ENCODE measurements at regions not wholly inside any gene's neighbourhood (a gene's known extent, or its start where the extent isn't known, plus 50 kb on each side); places are given as distances from the start of the nearest gene placed in this dataset.

DNA sequence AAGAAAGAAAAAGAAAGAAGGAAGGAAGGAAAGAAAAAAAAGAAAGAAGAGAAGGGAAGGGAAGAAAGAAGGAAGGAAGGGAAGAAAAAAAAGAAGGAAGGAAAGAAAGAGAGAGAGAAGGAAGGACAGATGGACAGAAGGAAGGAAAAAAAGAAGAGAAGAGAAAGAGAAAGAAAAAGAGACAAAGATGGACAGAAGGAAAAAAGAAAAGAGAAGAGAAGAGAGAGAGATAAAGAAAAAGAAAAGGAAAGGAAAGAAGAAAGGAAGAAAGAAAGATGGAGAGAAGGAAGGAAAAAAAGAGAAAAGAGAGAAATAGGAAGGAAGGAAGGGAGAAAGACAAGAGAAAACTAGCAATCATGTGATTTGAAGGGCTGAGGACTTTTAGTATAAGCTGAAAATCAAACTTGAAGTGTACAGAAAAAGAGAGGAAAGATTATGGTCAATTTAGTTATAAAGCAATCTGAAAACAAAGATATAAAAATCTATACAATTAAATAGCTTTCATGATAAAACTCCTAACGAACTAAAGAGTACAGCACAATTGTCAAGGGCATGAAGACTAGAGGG lies 115.3 kb downstream of the LTN1 start:
- H3K4me3 ChIP-seq (ENCODE audit: low read depth, low read length), result no peak overlapping the region
- TF ChIP-seq, protein P1, sequence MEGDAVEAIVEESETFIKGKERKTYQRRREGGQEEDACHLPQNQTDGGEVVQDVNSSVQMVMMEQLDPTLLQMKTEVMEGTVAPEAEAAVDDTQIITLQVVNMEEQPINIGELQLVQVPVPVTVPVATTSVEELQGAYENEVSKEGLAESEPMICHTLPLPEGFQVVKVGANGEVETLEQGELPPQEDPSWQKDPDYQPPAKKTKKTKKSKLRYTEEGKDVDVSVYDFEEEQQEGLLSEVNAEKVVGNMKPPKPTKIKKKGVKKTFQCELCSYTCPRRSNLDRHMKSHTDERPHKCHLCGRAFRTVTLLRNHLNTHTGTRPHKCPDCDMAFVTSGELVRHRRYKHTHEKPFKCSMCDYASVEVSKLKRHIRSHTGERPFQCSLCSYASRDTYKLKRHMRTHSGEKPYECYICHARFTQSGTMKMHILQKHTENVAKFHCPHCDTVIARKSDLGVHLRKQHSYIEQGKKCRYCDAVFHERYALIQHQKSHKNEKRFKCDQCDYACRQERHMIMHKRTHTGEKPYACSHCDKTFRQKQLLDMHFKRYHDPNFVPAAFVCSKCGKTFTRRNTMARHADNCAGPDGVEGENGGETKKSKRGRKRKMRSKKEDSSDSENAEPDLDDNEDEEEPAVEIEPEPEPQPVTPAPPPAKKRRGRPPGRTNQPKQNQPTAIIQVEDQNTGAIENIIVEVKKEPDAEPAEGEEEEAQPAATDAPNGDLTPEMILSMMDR (IDR thresholded peaks at IDR 0.05; ENCODE audit: borderline replicate concordance, insufficient read depth, low read depth, low read length), result no peak

DNA sequence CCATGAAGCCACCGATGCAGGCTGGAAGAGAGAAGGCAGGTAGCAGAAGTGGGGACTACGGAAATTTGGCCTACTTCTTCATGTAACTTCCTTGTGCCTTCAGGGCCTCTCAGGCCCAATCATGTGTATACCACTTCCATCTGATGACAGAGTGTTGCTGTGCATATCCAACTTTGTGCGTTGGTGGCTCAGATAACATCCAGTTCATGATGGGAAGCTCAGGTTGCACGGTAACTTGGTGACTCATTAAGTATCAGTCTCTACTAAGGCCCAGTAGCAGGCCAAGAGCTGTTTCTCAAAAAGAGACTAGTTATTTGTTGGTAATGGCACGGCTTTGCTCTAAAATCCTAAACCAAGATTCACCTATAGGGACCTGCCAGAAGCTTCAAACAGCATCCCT lies 117.6 kb downstream of the LTN1 start:
- TF ChIP-seq, protein P1 (IDR thresholded peaks at IDR 0.05; ENCODE audit: borderline replicate concordance, insufficient read depth, low read depth, low read length), result no peak
- no peak overlapping the region for H3K4me3 ChIP-seq (ENCODE audit: low read depth, low read length)

DNA sequence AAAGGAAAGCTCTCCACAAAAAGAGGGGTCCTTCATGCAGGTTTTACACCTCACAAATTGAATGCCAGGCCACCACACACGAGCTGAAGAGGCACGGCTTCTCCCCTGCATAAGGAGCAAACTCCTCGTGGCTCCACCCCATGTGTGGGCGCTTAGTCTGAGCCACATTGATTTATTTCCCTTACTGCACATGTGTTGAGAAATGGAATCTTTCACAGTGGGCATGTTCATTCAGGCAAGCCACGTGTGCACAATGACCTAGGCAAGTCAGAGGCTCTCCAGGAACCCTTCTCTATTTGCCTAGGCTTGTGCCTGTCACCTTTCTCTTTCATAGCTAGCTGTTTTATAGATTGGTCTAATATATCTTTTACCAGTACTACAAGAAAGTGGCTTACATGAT lies 120.5 kb downstream of the LTN1 start:
- no peak overlapping the region for H3K4me3 ChIP-seq (ENCODE audit: low read depth, low read length)
- TF ChIP-seq, protein P1 (IDR thresholded peaks at IDR 0.05; ENCODE audit: borderline replicate concordance, insufficient read depth, low read depth, low read length), result no peak

DNA sequence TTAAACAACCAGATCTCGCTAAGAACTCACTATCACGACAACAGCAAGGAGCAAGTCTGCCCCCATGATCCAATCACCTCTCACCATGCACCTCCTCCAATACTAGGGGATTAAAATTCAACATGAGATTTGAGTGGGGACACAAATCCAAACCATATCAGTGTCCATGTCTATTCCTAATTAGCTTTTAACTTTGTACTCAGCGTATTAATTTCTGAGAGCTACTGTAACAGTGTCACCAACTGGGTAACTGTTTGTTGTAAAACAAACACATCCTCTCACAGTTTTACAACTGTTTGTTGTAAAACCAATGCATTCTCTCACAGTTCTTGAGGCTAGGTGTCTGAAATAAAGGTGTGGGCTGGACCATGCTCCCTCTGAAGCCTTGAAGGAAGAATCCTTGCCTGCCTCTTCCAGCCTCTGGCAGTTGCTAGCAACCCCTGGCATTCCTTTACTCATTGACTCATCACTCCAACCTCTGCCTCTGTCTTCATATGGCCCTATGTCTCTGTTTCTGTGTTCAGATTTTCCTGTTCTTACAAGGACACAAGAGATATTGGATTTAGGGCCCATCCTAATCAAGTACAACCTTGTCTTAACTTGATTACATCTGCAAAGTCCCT lies 121.2 kb downstream of the LTN1 start:
- H3K4me3 ChIP-seq (ENCODE audit: low read depth, low read length), result no peak overlapping the region
- TF ChIP-seq, protein P1 (IDR thresholded peaks at IDR 0.05; ENCODE audit: borderline replicate concordance, insufficient read depth, low read depth, low read length), result no peak

DNA sequence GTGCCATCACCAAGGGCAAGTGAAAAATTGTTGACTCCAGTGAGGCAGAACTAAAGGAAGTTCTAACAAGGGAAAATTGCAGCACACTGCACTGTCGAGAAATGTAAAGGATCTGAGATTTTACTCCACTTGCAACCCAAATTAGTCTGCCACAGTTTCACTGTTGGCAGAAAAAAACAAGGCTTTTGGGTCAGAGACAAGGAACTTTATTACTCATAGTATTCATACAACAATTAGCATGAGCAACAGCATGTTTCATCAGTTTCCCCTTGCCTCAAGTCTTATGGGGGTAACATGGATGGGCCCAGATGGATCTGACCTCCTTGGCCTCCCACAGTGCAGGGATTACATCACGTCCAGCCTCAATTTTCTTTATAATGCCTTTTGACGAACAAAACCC lies 125.3 kb downstream of the LTN1 start:
- no peak overlapping the region for H3K4me3 ChIP-seq (ENCODE audit: low read depth, low read length)
- TF ChIP-seq, protein P1 (IDR thresholded peaks at IDR 0.05; ENCODE audit: borderline replicate concordance, insufficient read depth, low read depth, low read length), result no peak

DNA sequence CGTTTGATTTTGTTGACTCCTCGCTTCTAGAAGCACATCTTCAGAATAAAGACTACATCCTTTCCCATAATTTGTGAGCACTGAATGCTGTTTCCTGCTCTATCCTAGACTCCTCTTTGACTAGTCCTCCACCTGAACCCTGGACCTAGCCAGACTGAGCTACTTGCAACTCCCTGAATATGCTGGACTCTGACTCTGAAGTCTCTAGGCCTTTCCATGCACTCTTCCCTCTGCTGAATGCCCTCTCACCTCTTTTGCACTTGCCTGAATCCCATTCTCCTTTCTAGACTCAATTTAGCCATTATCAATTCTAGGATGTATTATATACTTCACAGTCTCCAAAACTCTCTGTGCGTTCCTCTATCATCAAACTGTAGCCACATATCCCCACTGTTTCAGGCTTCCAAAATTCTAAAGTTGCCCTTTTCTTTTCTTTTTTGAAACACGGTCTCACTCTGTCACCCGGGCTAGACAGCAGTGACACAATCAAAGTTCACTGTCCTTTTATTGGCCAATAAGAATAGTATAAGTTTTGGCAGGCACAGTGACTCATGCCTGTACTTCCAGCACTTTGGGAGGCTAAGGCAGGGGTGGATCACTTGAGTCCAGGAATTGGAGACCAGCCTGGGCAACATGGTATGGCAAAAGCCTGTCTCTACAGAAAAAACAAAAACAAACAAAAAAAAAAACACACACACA lies 127.0 kb downstream of the LTN1 start:
- TF ChIP-seq, protein P1 (IDR thresholded peaks at IDR 0.05; ENCODE audit: borderline replicate concordance, insufficient read depth, low read depth, low read length), result no peak
- no peak overlapping the region for H3K4me3 ChIP-seq (ENCODE audit: low read depth, low read length)

DNA sequence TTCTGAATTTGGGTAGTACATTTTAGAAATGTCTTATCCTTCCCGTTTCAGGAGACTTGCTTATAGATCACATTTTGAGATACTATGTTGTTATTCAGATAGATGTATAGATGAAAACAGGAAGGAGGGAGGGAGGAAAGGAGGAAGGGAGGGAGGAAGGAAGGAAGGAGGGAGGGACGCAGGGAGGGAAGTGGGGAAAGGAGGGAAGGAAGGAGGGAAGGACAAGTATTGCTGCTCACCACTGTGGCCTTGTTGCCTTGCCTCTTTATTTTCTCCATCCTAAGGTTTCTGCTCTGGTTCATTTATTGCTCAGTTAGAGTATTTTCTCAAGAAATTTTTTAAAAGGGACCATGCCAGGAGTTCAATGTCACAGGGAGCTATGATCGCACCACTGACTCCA lies 134.3 kb downstream of the LTN1 start:
- H3K4me3 ChIP-seq (ENCODE audit: low read depth, low read length), result no peak overlapping the region
- TF ChIP-seq, protein P1 (IDR thresholded peaks at IDR 0.05; ENCODE audit: borderline replicate concordance, insufficient read depth, low read depth, low read length), result no peak
